Mucosa of descending colon (tissue), 3 donors: ENCODE measurements at regions not wholly inside any gene's neighbourhood (a gene's known extent, or its start where the extent isn't known, plus 50 kb on each side); places are given as distances from the start of the nearest gene placed in this dataset.

Experiments used
- ATAC-seq: fragments of 200-7000 bp; cut with Tn5 transposase; one replicate; pipeline ENCODE4 v1.9.1; 2020; ENCODE audit warnings: mild to moderate bottlenecking, moderate library complexity
- DNase-seq, 3 donors: peaks; one replicate each; pipeline ENCODE4 v3.0.0-alpha.2; 2020
- H3K36me3 ChIP-seq: fragments of 200-600 bp; one replicate; pipeline ENCODE4 v1.8.0; 2021; ENCODE audit warnings: low read depth, mild to moderate bottlenecking
- H3K4me1 ChIP-seq: fragments of 200-600 bp; one replicate; pipeline ENCODE4 v1.8.0; 2021; ENCODE audit warnings: low read depth, mild to moderate bottlenecking
- H3K4me3 ChIP-seq: fragments of 200-600 bp; one replicate; pipeline ENCODE4 v1.8.0; 2021; ENCODE audit warnings: mild to moderate bottlenecking
- H3K9me3 ChIP-seq: fragments of 200-600 bp; one replicate; pipeline ENCODE4 v1.8.0; 2021; ENCODE audit warnings: mild to moderate bottlenecking
- CTCF ChIP-seq: fragments of 200-600 bp; IDR thresholded peaks from one replicate; pipeline ENCODE4 v1.8.0; 2022; ENCODE audit warnings: antibody characterized with exemption, mild to moderate bottlenecking
- intact Hi-C, 2 donors: fragments of 100-400 bp; cut with DNase I in 1 of 2; cut with micrococcal nuclease in 1 of 2; formaldehyde crosslinking; loops; one replicate each; pipeline versions ENCODE4 v1.11.0 to v1.11.1; 2022; cut with DNase I, micrococcal nuclease
- donor health status: DM: no; HTN: no; CAD: no; lungs with moderate emphysema.
- donor health status: DM: no; HTN: no; CAD: no.
- donor health status: DM: no; HTN: yes; CAD: no.

- Histone ChIP-seq H3K4me1 (no peaks in the 10 kb centered on the region), H3K9me3 (no peaks in the 10 kb centered on the region), H3K36me3 (no peaks in the 10 kb centered on the region), H3K4me3 (no peak overlapping the region)
- DNase-seq = no peak
- TF ChIP-seq CTCF = no peak
- ATAC-seq = no peak
- intact Hi-C loops = no loop called here
Observed at GRCh38 chr2:16167451-16167861, 227.1 kb downstream of the MYCN start.

- Histone ChIP-seq H3K36me3 (no peaks in the 10 kb centered on the region), H3K9me3 (no peaks in the 10 kb centered on the region), H3K4me3 (no peak overlapping the region), H3K4me1 (no peaks in the 10 kb centered on the region)
- intact Hi-C loops = no loop called here
- ATAC-seq (no peak), DNase-seq (no peak)
- no peak for TF ChIP-seq CTCF
Observed at GRCh38 chr2:16166327-16166981, 226.1 kb downstream of the MYCN start.

GRCh38 chr2:16165518-16166326 lies 225.4 kb downstream of the MYCN start:
- no peak for TF ChIP-seq CTCF
- DNase-seq (no peak), ATAC-seq (no peak)
- intact Hi-C loops = no loop called here
- Histone ChIP-seq H3K36me3 (no peaks in the 10 kb centered on the region), H3K4me3 (no peak overlapping the region), H3K9me3 (no peaks in the 10 kb centered on the region), H3K4me1 (no peaks in the 10 kb centered on the region)

- ATAC-seq = no peak
- no peak for DNase-seq
- no peaks in the 10 kb centered on the region for H3K36me3 ChIP-seq
- no peak overlapping the region for H3K4me3 ChIP-seq
- intact Hi-C loops = no loop called here
- no peaks in the 10 kb centered on the region for H3K4me1 ChIP-seq
- no peaks in the 10 kb centered on the region for H3K9me3 ChIP-seq
- no peak for TF ChIP-seq CTCF
Observed at GRCh38 chr2:16162491-16163040, 222.2 kb downstream of the MYCN start.

- Histone ChIP-seq H3K4me3 (no peak overlapping the region), H3K36me3 (no peaks in the 10 kb centered on the region), H3K4me1 (no peaks in the 10 kb centered on the region), H3K9me3 (no peaks in the 10 kb centered on the region)
- no peak for DNase-seq
- no peak for TF ChIP-seq CTCF
- ATAC-seq = no peak
- intact Hi-C loops = no loop called here
Observed at GRCh38 chr2:16161768-16162490, 221.6 kb downstream of the MYCN start.
